Lung (tissue), 11 donors: ENCODE measurements at regions not wholly inside any gene's neighbourhood (a gene's known extent, or its start where the extent isn't known, plus 50 kb on each side); places are given as distances from the start of the nearest gene placed in this dataset.

Source experiments
- ATAC-seq: fragments of 200-7000 bp; cut with Tn5 transposase; one replicate; pipeline ENCODE4 v1.9.1; 2020; ENCODE audit warnings: moderate number of reproducible peaks; ENCODE audit not compliant: insufficient read depth, low FRiP score
- DNase-seq, 3 donors: peaks; one replicate each; pipeline ENCODE4 v3.0.0-alpha.2; 2013 to 2017
- H3K27ac ChIP-seq, 2 donors: one replicate each; pipeline ENCODE4 v1.5.1; 2013; ENCODE audit warnings: mild to moderate bottlenecking in 2 of 2, moderate library complexity in 2 of 2, control low read depth in 1 of 2, inconsistent platforms in 1 of 2, low read depth in 1 of 2, low read length in 1 of 2
- H3K27me3 ChIP-seq, 3 donors: one replicate each; pipeline ENCODE4 v1.5.1; 2013; ENCODE audit warnings: low read length in 2 of 3; ENCODE audit not compliant: control insufficient read depth in 3 of 3, insufficient read depth in 3 of 3
- H3K36me3 ChIP-seq, 4 donors: one replicate each; pipeline ENCODE4 v1.5.1; 2013; ENCODE audit warnings: low read length in 4 of 4, mild to moderate bottlenecking in 1 of 4, moderate library complexity in 1 of 4; ENCODE audit not compliant: control insufficient read depth in 4 of 4, insufficient read depth in 4 of 4
- H3K4me1 ChIP-seq, 5 donors: one replicate each; pipeline ENCODE4 v1.5.1; 2013; ENCODE audit warnings: low read length in 5 of 5, mild to moderate bottlenecking in 2 of 5, moderate library complexity in 1 of 5; ENCODE audit not compliant: control insufficient read depth in 5 of 5, insufficient read depth in 5 of 5
- H3K4me3 ChIP-seq: one replicate; pipeline ENCODE4 v1.5.1; 2013; ENCODE audit warnings: mild to moderate bottlenecking, control low read depth, moderate library complexity
- H3K9ac ChIP-seq, 2 donors: one replicate each; pipeline ENCODE4 v1.5.1; 2013; ENCODE audit warnings: low read length in 2 of 2, control low read depth in 1 of 2; ENCODE audit not compliant: insufficient read depth in 1 of 2
- H3K9me3 ChIP-seq, 4 donors: one replicate each; pipeline ENCODE4 v1.5.1; 2013; ENCODE audit warnings: low read length in 3 of 4, mild to moderate bottlenecking in 1 of 4, moderate library complexity in 1 of 4; ENCODE audit not compliant: control insufficient read depth in 4 of 4, insufficient read depth in 3 of 4
- WGBS, 2 donors: extraction: QIAGEN DNeasy Blood & Tissue Kit; methylation state at CpG; one replicate each; pipeline ENCODE4 v1.1.7; 2013; 5-methylcytosine and 5-hydroxymethylcytosine counted together
- TF ChIP-seq, protein P1 (sequence below): IDR thresholded peaks from 2 replicates; pipeline ENCODE4 v1.5.1; 2012; ENCODE audit warnings: mild to moderate bottlenecking; ENCODE audit errors: control extremely low read depth, extremely low read depth
- donor health status: control.
- donor health status: control.
- donor health status: Bipolar disorder and iron deficiency.
- donor health status: healthy.
- donor health status: DM: yes; HTN: yes; CAD: no.

DNA sequence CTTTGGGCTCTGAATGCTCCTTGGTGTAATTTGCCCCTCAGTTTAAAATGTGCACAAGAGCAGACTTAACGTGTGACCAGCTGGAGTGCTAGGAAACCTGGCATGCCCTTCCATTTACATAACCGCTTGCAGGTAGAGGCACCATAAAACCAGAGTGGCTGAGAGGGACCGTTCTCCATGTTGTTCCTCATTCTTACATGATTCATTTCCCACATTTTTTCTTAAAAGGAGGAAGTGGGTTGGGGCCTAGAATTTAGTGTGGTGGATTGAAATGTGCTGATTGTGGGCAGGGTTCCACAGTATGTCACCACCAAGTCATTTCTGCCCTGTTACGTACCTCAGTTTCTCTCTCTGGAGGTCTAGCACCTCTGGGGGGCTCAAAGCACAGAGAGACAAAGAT, 375.8 kb upstream of the VSTM2A start:
- H3K4me3 ChIP-seq: no peak overlapping the region
- DNase-seq: no peak
- no peak overlapping the region for H3K9ac ChIP-seq
- WGBS, 2 donors: 58 to 60% methylated on average over 4 of the region's 4 CpGs
- H3K36me3 ChIP-seq: no peaks in the 10 kb centered on the region
- H3K27ac ChIP-seq: no peak overlapping the region
- no peaks in the 10 kb centered on the region for H3K4me1 ChIP-seq
- no peaks in the 10 kb centered on the region for H3K27me3 ChIP-seq
- peaks cover 0 to 4% (median under 1%) of the 10 kb centered on the region in 4 donors for H3K9me3 ChIP-seq
- ATAC-seq: no peak
- TF ChIP-seq, protein P1, sequence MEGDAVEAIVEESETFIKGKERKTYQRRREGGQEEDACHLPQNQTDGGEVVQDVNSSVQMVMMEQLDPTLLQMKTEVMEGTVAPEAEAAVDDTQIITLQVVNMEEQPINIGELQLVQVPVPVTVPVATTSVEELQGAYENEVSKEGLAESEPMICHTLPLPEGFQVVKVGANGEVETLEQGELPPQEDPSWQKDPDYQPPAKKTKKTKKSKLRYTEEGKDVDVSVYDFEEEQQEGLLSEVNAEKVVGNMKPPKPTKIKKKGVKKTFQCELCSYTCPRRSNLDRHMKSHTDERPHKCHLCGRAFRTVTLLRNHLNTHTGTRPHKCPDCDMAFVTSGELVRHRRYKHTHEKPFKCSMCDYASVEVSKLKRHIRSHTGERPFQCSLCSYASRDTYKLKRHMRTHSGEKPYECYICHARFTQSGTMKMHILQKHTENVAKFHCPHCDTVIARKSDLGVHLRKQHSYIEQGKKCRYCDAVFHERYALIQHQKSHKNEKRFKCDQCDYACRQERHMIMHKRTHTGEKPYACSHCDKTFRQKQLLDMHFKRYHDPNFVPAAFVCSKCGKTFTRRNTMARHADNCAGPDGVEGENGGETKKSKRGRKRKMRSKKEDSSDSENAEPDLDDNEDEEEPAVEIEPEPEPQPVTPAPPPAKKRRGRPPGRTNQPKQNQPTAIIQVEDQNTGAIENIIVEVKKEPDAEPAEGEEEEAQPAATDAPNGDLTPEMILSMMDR: no peak

DNA sequence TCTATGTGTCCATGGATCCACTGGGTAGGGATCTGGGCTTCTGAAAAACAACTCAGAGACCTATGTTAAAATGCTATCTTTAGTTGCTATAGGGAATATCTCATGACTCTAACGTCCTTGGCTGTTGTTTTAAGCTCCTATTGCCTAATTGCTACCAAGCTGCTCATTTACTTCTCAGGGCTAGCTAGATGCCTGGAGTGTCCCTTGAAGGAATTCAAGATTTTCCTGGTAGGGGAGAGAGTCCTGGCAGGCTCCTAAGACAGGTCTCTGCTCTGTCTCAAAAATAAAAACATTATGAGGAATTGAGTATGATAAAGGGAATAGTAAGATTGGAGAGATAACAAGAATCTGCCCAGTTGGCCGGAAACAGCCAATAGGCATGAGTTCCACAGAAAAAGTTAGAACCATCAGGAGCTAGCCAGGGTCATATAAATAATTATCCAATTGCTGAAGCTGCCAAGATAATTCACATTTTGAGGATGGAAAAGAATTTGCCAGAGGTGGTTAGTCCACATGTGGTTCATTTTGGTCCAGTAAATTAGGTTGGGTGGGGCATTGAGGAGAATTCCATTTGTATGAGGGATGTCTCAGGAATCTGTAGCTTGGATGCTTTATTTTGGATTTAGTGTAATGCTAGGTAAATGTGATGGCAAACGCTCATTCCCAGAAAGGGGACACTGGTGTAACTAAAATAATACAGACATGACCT, 362.7 kb upstream of the VSTM2A start:
- ATAC-seq: no peak
- WGBS, 2 donors: 75 to 77% methylated on average over 3 of the region's 3 CpGs

DNA sequence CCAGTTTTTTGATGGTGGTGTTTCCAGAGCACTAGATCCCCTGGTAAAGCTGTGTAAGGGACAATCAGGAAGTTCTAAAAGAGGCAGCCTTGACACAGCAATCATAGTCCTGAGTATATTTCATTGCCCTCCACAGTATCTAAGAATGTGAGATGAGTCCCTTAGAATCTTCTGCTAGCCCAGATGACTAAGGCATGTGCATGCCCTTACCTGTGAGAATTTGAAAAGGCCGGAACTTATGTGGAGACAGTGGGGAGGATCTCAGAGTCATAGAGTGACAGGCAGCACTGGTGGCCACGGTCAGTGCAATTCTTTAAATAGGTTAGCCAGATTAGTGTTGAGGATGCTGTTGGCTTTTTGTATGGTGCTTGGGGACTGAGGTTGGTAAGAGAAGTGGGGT, 361.4 kb upstream of the VSTM2A start:
- DNase-seq (no peak), ATAC-seq (no peak)
- WGBS, 2 donors: 61 to 85% methylated on average over 2 of the region's 2 CpGs
- no peak overlapping the region for H3K27ac ChIP-seq
- no peaks in the 10 kb centered on the region for H3K4me1 ChIP-seq
- no peaks in the 10 kb centered on the region for H3K27me3 ChIP-seq
- H3K9me3 ChIP-seq: peaks cover 0 to 4% (median 0%) of the 10 kb centered on the region in 4 donors
- TF ChIP-seq, protein P1: no peak
- no peak overlapping the region for H3K4me3 ChIP-seq
- no peaks in the 10 kb centered on the region for H3K36me3 ChIP-seq
- H3K9ac ChIP-seq: no peak overlapping the region

More for the DNA sequence above, 362.7 kb upstream of the VSTM2A start:
- no peak overlapping the region for H3K9ac ChIP-seq
- H3K4me1 ChIP-seq: no peaks in the 10 kb centered on the region
- H3K9me3 ChIP-seq: peaks cover 0 to 1% (median 0%) of the 10 kb centered on the region in 4 donors
- no peaks in the 10 kb centered on the region for H3K27me3 ChIP-seq
- H3K36me3 ChIP-seq: no peaks in the 10 kb centered on the region
- H3K27ac ChIP-seq: no peak overlapping the region
- H3K4me3 ChIP-seq: no peak overlapping the region
- DNase-seq: no peak
- TF ChIP-seq, protein P1: no peak

DNA sequence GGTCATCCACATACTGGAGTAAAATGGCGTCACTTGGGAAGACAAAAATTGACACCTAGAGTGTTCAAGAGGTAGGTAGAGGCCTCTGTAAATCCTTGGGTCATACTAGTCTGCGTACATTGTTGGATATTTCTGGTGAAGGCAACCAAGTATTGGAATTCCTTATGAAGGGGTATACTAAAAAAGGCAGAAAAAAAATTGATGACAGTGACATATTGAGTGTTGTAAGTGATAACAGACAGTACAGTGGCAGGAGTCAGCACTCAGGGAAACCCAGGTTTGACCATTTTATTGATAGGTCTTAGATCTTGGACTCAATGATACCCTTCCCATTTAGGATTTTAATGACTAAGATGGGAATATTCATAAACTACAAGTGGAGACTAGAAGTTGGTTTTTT, 359.1 kb upstream of the VSTM2A start:
- DNase-seq (no peak), ATAC-seq (no peak)
- TF ChIP-seq, protein P1: no peak
- Histone ChIP-seq H3K9me3 (peaks cover 0 to 6% (median 0%) of the 10 kb centered on the region in 4 donors), H3K4me3 (no peak overlapping the region), H3K27ac (no peak overlapping the region), H3K9ac (no peak overlapping the region), H3K4me1 (no peaks in the 10 kb centered on the region), H3K36me3 (no peaks in the 10 kb centered on the region), H3K27me3 (no peaks in the 10 kb centered on the region)
- WGBS, 2 donors: 38 to 63% methylated on average over 2 of the region's 2 CpGs
